SK-N-SH treated with all-trans-retinoic acid at 6 μM for 48 hours (cell line): ENCODE measurements at regions not wholly inside any gene's neighbourhood (a gene's known extent, or its start where the extent isn't known, plus 50 kb on each side); places are given as distances from the start of the nearest gene placed in this dataset.

Source experiments
- ISL1 ChIP-seq: fragments of 250-450 bp; sonication (Bioruptor Pico); IDR thresholded peaks from 2 replicates; pipeline ENCODE4 v2.1.2; 2022; ENCODE audit warnings: mild to moderate bottlenecking, moderate library complexity
- OSR1 ChIP-seq: fragments of 250-450 bp; sonication (Bioruptor Pico); IDR thresholded peaks from 2 replicates; pipeline ENCODE4 v1.8.0; 2022; ENCODE audit warnings: moderate library complexity, mild to moderate bottlenecking, inconsistent platforms
- RARB ChIP-seq: fragments of 250-450 bp; sonication (Bioruptor Pico); IDR thresholded peaks from 2 replicates; pipeline ENCODE4 v1.8.0; 2021; ENCODE audit warnings: mild to moderate bottlenecking, moderate library complexity
- SNAI2 ChIP-seq: fragments of 250-450 bp; sonication (Bioruptor Pico); IDR thresholded peaks from 2 replicates; pipeline ENCODE4 v1.5.0; 2020; ENCODE audit warnings: mild to moderate bottlenecking, moderate library complexity
- ZC3H10 ChIP-seq: fragments of 250-450 bp; sonication (Bioruptor Pico); IDR thresholded peaks from 2 replicates; pipeline ENCODE4 v1.5.1; 2021; ENCODE audit warnings: mild to moderate bottlenecking, moderate library complexity
- ZFP3 ChIP-seq: fragments of 250-450 bp; sonication (Bioruptor Pico); IDR thresholded peaks from 2 replicates; pipeline ENCODE4 v1.5.0; 2020; ENCODE audit warnings: mild to moderate bottlenecking, moderate library complexity
- ZFP30 ChIP-seq: fragments of 450-650 bp; formaldehyde crosslinking; IDR thresholded peaks from 2 replicates; pipeline ENCODE4 v1.5.0; 2022; ENCODE audit warnings: mild to moderate bottlenecking, moderate library complexity
- ZNF70 ChIP-seq: fragments of 450-650 bp; formaldehyde crosslinking; IDR thresholded peaks from 2 replicates; pipeline ENCODE4 v1.5.0; 2020; ENCODE audit warnings: mild to moderate bottlenecking, moderate library complexity
- ZNF8 ChIP-seq: fragments of 450-650 bp; formaldehyde crosslinking; IDR thresholded peaks from 2 replicates; pipeline ENCODE4 v1.5.0; 2020; ENCODE audit warnings: mild to moderate bottlenecking, moderate library complexity
- TF ChIP-seq, protein P1 (sequence below): fragments of 250-450 bp; sonication (Bioruptor Pico); IDR thresholded peaks from 2 replicates; pipeline ENCODE4 v1.5.1; 2021; ENCODE audit warnings: mild to moderate bottlenecking, moderate library complexity
- TF ChIP-seq, protein P2 (sequence below): fragments of 250-450 bp; sonication (Bioruptor Pico); IDR thresholded peaks from 2 replicates; pipeline ENCODE4 v1.8.0; 2020; ENCODE audit warnings: mild to moderate bottlenecking, moderate library complexity, borderline replicate concordance
- TF ChIP-seq, protein P3 (sequence below): fragments of 250-450 bp; sonication (Bioruptor Pico); IDR thresholded peaks from 2 replicates; pipeline ENCODE4 v1.5.1; 2020; ENCODE audit warnings: low read depth, mild to moderate bottlenecking, moderate library complexity
- TF ChIP-seq, protein P4 (sequence below): fragments of 250-450 bp; sonication (Bioruptor Pico); IDR thresholded peaks from 2 replicates; pipeline ENCODE4 v1.8.0; 2021; ENCODE audit warnings: low read depth, mild to moderate bottlenecking, moderate library complexity, borderline replicate concordance

DNA sequence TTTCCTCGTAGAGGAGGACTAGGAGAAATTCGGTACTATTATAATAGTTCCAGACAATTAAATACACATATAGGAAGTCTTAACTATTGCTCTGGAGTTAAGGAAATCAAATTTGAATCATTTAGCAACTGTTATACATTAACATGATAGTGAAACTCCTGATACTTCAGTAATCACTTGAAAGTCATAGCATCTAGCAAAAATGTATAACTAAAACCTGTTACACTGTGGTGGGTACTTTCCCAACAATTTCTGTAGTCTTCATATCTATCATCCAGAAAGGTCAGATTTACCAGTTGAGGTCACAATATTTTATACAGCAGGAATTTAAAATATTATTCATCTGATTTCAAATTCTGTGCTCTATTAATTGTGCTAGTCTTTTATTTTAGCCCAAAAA lies 669.6 kb upstream of the PCDH10 start:
- TF ChIP-seq ZFP3 (no peak), ZNF8 (no peak), RARB (CRISPR knock-in tag) (no peak), ZFP30 (CRISPR knock-in tag) (no peak), ISL1 (CRISPR knock-in tag) (no peak), ZC3H10 (CRISPR knock-in tag) (no peak), OSR1 (CRISPR knock-in tag) (no peak), SNAI2 (no peak), ZNF70 (no peak)
- TF ChIP-seq, protein P1, sequence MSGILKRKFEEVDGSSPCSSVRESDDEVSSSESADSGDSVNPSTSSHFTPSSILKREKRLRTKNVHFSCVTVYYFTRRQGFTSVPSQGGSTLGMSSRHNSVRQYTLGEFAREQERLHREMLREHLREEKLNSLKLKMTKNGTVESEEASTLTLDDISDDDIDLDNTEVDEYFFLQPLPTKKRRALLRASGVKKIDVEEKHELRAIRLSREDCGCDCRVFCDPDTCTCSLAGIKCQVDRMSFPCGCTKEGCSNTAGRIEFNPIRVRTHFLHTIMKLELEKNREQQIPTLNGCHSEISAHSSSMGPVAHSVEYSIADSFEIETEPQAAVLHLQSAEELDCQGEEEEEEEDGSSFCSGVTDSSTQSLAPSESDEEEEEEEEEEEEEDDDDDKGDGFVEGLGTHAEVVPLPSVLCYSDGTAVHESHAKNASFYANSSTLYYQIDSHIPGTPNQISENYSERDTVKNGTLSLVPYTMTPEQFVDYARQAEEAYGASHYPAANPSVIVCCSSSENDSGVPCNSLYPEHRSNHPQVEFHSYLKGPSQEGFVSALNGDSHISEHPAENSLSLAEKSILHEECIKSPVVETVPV (CRISPR knock-in tag) = no peak
- TF ChIP-seq, protein P2, sequence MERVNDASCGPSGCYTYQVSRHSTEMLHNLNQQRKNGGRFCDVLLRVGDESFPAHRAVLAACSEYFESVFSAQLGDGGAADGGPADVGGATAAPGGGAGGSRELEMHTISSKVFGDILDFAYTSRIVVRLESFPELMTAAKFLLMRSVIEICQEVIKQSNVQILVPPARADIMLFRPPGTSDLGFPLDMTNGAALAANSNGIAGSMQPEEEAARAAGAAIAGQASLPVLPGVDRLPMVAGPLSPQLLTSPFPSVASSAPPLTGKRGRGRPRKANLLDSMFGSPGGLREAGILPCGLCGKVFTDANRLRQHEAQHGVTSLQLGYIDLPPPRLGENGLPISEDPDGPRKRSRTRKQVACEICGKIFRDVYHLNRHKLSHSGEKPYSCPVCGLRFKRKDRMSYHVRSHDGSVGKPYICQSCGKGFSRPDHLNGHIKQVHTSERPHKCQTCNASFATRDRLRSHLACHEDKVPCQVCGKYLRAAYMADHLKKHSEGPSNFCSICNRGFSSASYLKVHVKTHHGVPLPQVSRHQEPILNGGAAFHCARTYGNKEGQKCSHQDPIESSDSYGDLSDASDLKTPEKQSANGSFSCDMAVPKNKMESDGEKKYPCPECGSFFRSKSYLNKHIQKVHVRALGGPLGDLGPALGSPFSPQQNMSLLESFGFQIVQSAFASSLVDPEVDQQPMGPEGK (CRISPR knock-in tag) = no peak
- TF ChIP-seq, protein P3, sequence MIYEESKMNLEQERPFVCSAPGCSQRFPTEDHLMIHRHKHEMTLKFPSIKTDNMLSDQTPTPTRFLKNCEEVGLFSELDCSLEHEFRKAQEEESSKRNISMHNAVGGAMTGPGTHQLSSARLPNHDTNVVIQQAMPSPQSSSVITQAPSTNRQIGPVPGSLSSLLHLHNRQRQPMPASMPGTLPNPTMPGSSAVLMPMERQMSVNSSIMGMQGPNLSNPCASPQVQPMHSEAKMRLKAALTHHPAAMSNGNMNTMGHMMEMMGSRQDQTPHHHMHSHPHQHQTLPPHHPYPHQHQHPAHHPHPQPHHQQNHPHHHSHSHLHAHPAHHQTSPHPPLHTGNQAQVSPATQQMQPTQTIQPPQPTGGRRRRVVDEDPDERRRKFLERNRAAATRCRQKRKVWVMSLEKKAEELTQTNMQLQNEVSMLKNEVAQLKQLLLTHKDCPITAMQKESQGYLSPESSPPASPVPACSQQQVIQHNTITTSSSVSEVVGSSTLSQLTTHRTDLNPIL (CRISPR knock-in tag) = no peak
- TF ChIP-seq, protein P4, sequence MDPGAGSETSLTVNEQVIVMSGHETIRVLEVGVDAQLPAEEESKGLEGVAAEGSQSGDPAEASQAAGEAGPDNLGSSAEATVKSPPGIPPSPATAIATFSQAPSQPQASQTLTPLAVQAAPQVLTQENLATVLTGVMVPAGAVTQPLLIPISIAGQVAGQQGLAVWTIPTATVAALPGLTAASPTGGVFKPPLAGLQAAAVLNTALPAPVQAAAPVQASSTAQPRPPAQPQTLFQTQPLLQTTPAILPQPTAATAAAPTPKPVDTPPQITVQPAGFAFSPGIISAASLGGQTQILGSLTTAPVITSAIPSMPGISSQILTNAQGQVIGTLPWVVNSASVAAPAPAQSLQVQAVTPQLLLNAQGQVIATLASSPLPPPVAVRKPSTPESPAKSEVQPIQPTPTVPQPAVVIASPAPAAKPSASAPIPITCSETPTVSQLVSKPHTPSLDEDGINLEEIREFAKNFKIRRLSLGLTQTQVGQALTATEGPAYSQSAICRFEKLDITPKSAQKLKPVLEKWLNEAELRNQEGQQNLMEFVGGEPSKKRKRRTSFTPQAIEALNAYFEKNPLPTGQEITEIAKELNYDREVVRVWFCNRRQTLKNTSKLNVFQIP = no peak
